ENCODE measurements at regions not wholly inside any gene's neighbourhood (a gene's known extent, or its start where the extent isn't known, plus 50 kb on each side); places are given as distances from the start of the nearest gene placed in this dataset.

DNA sequence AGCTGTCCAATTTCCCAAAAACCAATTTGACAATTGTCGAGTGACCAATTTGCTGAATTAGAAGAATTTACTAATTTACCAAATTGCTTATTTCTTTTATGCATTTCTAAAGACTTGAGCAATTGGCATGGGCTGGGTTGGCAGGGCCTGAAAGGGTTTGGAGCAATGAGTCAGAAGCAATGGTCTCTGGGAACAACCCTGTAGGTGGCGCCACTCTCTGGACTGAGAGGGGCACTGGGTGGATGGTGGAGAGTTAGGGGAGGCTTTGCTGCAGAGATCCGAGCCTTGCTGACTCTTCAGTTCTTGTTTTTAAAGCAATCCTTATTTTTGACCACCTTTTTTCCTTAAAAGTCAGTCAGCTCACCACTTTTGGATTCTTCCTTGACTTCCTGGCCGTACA lies 71.5 kb upstream of the RPS23 start:
- no peak for DNase-seq

DNA sequence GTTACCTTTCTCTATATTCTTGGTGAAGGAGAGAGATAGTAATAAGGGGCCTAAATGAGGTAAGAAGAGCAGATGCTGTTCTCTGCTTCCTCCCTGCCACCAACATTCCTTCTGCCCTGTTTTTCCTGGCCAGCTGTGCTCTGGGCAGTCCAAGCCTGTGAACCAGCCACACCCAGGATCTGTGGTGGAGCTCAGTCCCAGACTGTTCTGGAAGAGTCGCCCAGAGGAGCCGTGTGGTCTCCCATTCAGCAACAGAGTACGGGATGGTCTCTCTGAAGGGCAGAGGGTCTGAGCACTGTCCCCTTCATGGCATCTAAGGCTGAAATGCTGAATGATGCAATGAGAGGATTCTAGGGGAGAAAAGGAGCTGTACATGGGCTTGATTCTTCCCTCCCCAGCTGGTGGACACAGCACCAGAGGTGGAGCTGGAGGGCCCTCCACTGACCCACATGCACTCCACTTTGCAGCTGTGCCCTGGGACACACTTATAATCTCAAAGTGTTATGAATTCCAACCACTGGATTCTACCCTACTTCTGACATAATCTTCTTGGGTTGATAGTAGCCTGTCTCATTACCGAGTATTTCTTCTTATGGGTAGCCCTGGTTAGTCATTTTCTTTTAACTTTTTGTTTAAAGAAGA lies 70.8 kb upstream of the RPS23 start:
- no peak for DNase-seq

- DNase-seq: no peak
Measured at GRCh38 chr5:82347201-82347865, 69.2 kb upstream of the RPS23 start.

DNA sequence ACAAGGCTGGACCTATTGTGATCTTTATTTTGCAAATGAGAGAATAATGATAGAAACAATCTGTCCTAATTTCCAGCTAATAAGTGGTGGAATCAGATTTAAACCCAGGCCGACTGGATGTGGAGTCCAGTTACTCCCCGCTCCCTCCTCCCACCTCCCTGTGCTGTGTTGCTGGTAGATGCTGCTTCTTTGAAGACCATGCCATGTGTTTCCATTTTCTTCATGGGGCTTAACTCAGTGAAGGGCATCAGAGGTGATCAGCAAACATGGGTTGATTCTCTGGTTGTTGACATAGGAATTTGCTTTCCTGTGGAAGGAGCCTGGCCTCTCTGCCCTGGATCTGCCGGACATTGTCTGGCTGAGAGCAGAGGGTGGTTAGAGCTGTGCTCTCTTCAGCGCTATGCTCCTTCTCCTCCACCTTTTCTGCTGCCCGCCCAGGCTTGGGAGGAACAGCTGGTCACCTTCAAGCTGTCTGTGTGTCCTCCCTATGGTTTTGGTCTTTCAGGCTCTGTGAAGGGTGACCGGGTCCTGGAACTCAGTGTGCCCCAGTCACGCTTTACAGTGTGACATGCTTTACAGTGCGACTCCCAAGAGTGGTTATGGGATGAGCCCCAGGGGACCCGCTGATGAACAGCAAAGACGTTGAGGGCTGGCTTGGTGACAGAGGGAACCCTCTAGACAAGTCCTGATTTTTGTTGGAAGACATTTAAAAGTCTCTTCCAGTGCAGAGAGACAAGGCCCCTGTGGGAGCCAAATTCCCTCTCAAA lies 68.4 kb upstream of the RPS23 start:
- no peak for DNase-seq

GRCh38 chr5:82345108-82345507 lies 67.0 kb upstream of the RPS23 start:
- DNase-seq: no peak

DNA sequence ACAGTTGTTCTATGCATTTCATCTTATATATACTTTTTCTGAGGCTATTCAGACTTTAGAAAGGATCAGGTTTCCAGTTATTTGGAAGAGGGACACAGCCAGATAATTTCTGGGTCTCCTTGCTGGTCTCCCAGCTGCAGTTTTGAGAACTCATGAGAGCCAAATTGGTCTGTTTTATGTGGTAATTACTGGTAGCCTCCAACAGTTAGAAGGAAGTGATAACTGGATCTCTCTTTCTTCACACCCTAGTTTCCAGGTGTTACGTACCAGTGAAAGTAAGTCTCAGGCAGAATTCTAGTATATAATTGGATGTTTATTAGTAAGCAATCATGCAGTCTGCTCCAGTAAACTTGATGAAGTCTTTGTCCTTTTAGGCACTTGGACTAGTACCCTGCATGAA lies 63.2 kb upstream of the RPS23 start:
- no peak for DNase-seq

DNA sequence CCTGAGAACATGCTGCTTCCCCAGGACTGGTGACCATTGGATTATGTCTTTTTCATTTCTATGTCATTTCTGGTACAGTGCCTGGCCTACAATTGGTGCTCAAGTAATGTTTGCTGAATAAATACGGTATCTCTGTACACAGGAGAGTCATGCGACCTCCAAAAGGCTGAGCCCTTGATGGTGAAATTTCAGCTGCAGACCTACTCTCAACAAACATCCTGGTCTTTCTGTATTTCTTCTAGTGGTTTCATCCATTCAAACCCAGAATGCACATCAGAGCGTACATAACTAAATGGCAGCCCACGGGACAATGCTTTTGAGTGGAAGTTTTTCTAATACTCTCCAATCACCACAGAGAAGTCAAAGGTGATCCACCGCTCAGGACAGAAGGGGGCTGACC lies 62.6 kb upstream of the RPS23 start:
- no peak for DNase-seq

DNA sequence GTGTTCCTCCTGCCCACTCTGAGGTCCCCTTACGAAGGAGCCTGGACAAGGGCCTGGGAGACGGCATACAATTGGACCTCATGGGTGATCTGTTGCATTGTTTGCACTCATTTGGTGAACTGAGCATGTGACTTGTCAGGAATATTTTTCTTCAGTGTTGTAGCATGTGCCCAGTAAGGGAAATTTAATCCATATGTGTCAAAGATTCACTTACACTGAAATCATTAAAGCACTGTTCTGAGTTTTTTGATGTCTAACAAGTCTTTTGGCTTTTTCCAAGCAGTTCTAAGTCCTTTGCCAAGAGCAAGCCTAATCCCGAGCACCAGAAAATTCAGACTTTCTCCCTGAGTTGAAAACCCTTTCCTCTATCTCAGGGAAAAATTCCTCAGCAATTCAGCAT lies 61.6 kb upstream of the RPS23 start:
- DNase-seq: no peak

- no peak for DNase-seq
Measured at GRCh38 chr5:82338771-82339373, 60.7 kb upstream of the RPS23 start.

- DNase-seq: no peak
Measured at GRCh38 chr5:82336959-82337351, 58.8 kb upstream of the RPS23 start.

- no peak for DNase-seq
Measured at GRCh38 chr5:82336226-82336958, 58.2 kb upstream of the RPS23 start.

- DNase-seq: no peak
Measured at GRCh38 chr5:82335806-82336205, 57.7 kb upstream of the RPS23 start.

GRCh38 chr5:82334856-82335255 lies 56.7 kb upstream of the RPS23 start:
- DNase-seq: no peak

DNA sequence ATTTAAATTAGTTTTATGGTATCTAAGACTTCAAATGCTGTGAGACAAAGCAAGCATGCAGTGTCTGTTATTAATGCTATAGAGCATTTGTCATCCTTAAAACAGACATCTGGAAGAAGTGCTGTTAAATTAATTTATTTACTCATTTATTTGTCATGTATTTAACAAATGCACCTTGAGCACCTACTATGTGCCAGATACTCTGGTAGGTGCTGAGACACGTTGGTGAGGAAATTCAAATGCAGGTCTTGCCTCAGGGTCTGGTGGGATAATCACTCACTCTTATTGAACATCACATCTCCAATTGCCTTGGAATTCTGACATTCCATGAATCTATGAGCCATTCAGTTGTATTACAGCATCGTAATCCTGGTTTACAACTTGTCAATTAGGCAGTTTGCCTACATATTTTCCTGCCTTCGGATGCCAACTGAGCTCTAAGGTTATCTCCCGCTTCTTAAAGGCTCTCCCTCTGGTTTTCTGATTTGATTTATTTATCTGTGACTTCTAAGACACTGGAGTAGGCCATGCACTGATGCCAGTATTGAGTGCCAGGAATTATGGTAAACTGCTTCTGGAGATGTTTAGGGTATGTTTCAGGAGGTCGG lies 56.0 kb upstream of the RPS23 start:
- no peak for DNase-seq

DNA sequence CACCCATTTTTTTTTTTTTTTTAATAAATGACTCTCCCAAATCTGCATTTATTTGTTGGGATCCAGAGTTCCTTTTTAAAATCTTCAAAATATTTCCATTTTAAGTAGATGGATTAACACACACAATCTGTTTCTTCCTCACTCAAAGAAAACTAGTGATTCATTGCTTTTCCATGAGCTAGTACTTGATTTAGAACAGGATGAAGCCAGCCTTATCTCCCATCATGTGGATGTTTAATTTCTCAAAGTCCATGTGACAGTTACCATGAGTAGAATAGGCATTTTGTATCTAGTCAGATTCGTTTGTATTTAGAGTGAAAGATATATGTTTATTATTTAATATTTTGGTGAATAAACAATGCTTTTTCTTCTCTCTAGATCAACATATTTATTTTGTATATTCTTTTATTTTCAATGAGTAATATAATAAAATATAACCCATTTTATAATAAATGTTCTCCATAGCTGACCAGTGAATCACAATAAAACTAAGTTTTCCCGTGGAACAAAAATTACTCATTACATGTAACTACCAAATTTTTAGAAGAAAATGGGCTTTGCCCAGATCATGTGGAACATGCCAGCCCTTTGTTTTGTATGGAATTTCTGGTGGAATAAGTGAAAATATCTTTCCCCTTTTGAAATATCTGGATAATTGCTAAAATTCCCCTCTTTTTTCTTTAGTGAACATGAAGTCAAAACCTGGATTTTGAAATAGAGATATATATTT lies 54.9 kb upstream of the RPS23 start:
- DNase-seq: no peak

GRCh38 chr5:82332064-82332855 lies 54.1 kb upstream of the RPS23 start:
- no peak for DNase-seq

DNA sequence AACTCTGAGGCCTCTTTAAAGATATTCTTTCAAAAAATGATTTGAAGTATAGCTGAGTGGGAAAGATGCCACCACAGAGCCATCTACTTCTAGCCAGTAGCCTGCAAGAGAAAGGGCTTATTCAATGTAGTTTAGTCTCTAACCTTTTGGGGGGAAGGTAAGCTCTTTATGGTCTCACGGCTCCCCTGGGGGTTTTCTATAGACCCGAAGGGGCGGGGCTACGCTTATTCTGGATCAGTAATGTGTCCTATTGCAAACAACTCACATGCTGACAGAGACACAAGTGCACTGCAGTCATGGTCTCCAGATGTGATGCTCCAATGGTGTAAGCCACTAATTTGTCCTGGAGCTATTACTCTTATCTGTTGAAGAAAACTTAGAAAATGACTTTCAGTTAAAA lies 53.4 kb upstream of the RPS23 start:
- no peak for DNase-seq

- no peak for DNase-seq
Measured at GRCh38 chr5:82330530-82331270, 52.5 kb upstream of the RPS23 start.

GRCh38 chr5:82329393-82329792 lies 51.2 kb upstream of the RPS23 start:
- DNase-seq: no peak

All from NCI-H1048 (cell line).